HK-2 (cell line): ENCODE measurements at regions not wholly inside any gene's neighbourhood (a gene's known extent, or its start where the extent isn't known, plus 50 kb on each side); places are given as distances from the start of the nearest gene placed in this dataset.
A peak's percentile ranks its signal among the peaks of the same experiment; 100 is the strongest.

Source experiments
- DNase-seq: peaks from one replicate; pipeline ENCODE4 v3.0.0-alpha.2; 2018; ENCODE audit not compliant: unreplicated experiment

GRCh38 chr5:107263387-107264018 is 407.2 kb downstream of the EFNA5 start:
- DNase-seq, result no peak

DNA sequence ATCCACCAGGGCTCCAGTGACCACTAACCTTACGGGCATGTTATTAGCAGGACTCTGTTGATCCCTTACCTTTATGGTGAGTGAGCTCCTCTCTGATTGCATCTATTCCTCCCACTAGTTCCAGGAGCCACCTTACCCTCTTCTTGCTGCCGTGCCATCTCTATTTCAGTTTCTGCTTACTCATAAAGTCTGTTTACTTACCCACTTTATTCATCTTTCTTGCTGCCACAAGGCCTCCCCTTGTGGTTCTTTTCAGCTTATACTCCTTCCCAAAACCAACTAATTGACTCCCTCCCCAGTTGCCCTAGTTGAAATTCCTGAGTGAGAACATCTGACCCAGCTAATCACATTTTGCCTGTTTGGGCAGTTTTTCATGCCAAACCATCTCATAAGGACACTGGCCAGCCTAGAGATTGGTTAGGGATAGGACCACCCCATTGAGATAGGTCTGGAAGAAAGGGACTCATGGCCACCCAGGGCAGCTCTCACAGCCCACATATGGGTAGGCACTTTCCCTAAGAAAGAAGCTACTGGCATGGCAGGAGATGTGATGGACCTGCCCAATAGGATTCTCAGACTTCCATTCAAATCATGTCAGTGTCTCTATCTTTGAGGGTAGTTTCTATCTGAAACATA is 412.7 kb downstream of the EFNA5 start:
- no peak for DNase-seq

- no peak for DNase-seq
Measured at GRCh38 chr5:107254902-107255234, 415.9 kb downstream of the EFNA5 start.

DNA sequence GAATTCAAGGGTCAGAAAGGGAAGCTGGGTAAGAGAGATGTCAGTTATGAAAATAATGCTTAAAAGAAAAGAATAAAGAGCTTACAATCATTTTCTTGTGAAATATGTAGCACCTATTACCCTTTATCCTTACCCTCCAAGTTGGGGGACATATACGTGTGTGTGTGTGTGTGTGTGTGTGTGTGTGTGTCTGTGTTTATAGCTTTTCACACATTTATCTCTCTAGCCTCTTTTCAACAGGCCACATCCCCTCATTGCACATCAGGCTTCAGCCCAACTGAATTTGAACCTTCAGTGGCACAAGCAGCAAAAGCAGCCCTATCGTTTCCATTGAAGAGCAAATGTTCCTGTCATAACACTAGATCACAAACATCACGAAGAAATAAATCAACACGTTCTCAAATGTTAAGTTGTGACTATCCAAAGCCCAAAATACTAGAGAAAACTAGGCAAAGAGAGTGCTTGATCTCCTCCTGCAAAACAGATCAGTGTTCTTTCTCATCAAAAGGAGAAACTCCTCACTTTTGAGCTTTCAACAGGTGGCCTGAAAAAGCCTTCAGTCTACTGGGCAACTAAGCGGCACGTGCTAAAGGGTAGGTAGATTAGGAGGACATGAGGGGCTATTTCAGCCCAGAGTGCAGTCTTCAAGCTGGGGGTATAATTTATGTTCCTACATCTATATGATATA is 416.4 kb downstream of the EFNA5 start:
- DNase-seq, result no peak

DNA sequence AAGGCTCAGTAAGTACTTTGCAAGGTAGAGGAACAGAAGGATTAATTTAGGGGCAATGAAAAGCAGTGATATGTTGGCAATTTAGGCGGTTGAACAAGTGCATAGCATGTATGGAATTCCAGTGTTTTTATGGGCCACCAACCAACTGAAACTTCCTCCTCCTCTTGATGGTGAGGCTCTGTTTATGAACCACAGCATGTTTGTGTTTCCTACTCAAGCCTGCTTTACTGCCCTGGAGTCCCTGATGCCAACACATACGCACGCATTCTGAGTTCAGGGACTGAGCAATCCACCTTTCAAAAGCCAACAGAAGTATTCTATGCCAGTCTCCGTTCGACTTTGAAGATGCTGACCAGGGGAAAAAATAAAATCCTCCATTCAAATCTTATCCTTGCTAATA is 417.5 kb downstream of the EFNA5 start:
- DNase-seq, result no peak

- no peak for DNase-seq
Measured at GRCh38 chr5:107251151-107251550, 419.6 kb downstream of the EFNA5 start.

GRCh38 chr5:107248066-107248695 is 422.6 kb downstream of the EFNA5 start:
- peak; percentile 6 for DNase-seq

- no peak for DNase-seq
Measured at GRCh38 chr5:107247427-107247826, 423.3 kb downstream of the EFNA5 start.

DNA sequence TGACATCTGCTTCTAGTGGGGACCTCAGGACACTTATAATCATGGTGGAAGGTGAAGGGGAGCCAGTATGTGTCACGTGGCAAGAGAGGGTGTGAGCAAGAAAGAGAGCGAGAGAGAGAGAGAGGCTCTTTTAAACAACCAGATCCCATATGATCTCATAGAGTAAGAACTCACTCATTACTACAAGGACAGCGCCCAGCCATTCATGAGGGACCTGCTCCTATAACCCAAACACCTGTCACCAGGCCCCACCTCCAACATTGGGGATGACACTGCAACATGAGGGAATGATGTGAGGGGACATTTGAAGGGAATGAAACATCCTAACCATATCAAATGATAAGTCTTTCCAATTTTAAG is 427.5 kb downstream of the EFNA5 start:
- no peak for DNase-seq

- no peak for DNase-seq
Measured at GRCh38 chr5:107242411-107243219, 428.1 kb downstream of the EFNA5 start.

DNA sequence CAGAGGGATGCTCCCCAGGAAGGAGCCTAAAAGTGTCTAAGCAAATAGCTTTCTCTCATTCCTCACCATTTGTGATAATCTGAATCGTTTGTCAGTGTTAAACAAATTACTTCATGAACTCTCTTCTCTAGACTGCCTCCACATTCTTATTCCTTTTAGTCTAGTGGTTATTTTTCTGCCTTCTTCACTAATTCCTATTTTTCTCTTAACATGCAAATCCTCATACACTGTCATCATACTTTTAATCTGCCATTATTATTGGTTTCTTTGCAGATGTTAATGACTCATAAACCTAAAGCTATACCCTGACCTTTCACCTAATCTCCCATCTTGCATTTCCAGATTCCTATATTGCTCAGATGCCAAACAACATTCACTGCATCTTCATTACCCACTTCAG is 428.9 kb downstream of the EFNA5 start:
- DNase-seq, result no peak

DNA sequence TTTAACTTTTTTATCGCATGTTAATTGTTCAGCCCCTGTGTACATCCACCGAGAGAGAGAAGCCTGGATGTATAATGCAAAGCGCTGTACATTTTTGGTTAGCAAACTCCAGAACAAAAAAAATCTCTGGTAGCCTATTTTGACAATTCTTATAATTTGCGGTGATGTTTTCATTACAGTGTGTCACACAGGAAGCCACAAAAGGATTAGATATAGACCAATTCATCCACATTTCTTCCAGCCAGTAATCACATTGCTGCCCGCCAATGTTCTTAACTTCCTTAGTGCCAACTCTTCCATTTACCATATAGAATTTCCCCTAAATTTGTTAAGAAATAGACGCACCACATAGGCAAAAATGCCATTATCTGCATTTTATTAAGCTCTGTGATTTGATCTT is 435.6 kb downstream of the EFNA5 start:
- no peak for DNase-seq

GRCh38 chr5:107232788-107233187 is 437.9 kb downstream of the EFNA5 start:
- DNase-seq, result no peak

DNA sequence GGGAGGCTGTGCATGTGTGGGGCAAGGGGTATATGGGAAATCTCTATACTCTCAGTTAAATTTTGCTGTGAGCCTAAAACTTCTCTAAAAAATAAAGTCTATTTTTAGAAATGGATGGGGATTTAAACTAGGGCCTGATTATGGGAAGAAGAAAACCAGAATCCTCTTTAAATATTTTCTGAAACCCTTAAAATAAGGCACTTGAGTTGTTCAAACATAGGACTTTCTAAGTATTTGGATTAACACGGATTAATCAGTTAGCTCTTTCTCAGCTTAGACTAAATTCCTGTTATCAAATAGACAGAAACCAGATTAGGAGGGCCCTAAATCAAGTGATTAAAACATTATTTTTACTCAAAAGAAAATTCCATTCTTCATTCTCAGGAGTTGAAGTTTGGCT is 438.4 kb downstream of the EFNA5 start:
- no peak for DNase-seq

DNA sequence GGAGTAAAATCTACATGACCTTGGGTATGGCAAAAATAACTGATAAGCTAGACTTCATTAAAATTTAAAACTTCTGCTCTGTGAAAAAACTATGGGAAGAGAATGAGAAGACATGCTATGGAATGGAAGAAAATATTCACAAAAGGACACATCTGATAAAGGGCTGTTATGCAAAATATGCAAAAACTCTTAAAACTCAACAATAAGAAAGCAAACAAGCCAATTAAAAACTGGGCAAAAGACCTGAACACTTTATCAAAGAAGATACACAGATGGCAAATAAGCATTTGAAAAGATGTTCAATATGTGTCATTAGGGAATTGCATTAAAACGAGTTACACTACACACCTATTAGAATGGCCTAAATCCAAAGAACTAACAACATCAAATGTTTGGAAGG is 439.5 kb downstream of the EFNA5 start:
- DNase-seq, result no peak

DNA sequence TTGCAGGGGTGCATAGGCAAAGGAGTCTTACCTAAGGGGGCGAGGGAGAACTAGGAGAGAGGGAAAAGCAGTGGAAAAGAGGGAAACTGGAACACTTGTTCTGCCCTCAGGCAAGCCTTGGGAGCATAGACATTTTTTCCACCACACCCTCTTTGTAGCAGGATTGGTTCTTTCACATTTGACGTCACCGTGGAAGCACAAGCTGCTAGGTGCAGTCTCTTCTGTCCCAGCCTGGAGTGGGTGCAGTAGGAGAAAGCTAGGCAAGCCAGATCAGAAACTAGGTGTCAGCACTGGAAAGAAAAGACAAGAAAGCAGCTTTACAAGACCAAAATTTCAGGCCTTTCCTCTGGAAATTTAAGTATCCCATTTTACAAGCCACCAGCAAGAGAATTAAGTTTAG is 440.4 kb downstream of the EFNA5 start:
- DNase-seq, result no peak

DNA sequence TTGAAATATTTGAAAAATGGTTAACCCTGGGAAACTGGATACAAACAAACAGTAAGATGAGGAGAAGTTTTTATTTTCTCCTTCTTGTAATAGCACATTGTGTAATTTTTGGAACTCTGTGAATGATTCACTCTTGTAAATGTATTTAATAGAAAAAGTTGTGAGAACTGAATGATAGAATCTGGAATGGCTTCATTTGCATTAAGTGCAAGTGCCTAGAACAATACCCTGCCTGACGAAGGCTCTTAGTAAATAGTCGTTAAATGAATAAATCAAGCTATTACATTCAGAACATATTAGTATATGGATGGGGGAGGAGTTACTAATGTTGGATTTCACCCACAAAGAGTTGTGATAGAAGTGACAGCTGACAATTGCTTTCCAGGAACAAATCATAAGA is 442.5 kb downstream of the EFNA5 start:
- DNase-seq, result no peak

DNA sequence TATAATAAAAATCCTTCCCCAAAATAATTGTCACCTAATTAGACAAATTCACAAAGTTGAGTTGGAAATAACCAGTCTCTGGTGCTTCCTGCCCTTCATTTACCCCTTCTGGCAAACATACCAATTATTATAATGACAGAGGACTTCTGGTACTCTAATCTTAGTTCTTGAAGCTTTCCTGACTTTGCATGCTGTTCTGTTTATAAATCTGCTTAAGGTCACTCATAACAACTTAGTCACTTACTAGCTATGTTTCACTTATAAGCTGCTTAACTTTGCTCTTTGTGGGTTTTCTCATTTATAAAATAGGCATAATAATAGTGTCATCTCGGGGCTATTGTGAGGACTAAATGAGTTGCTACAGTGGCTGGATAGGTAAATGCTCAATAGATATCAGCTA is 446.5 kb downstream of the EFNA5 start:
- no peak for DNase-seq

- DNase-seq, result no peak
Measured at GRCh38 chr5:107223066-107223465, 447.7 kb downstream of the EFNA5 start.

GRCh38 chr5:107219993-107220392 is 450.7 kb downstream of the EFNA5 start:
- no peak for DNase-seq

DNA sequence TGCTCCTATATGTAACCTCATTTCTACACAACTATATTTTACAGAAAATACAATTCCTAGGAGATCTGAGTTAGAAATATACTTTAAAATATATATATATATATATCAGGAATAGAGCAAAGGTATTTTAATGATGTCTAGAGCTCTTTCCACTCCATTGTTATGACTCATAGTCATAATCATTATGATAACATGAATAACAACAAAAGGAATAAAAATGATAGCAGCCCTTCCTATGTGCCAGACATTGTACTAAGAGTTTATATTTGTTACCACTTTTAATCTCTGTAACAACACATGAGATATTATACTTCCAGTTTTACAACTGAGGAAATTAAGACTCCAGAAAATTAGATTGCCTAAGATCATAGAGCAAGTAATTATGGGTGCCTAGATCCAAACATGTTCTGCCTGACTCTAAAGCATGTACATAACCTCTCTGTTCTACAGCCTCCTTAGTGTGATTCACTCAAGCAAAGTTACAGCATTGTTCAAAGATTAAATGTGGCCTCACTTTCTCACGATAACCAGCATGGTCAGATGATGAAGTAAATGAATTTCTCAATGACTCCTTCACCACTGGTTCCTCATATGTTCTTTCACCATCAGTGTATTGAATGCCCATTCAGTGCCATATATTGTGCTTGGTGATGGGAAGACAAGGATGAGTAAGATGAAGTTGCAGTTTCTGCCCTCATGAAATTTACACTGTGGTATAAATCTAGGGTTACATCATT is 452.1 kb downstream of the EFNA5 start:
- no peak for DNase-seq

GRCh38 chr5:107217721-107218130 is 453.0 kb downstream of the EFNA5 start:
- DNase-seq, result no peak
